ENCODE measurements at regions not wholly inside any gene's neighbourhood (a gene's known extent, or its start where the extent isn't known, plus 50 kb on each side); places are given as distances from the start of the nearest gene placed in this dataset.

- Histone ChIP-seq H3K9me3 (no peaks in the 10 kb centered on the region), H3K4me1 (peaks cover 7 to 15% (median 12%) of the 10 kb centered on the region in 4 donors), H3K36me3 (no peaks in the 10 kb centered on the region), H3K27ac (replicated peaks in 1 of 4) (no peak overlapping the region), H3K4me3 (no peak overlapping the region), H3K27me3 (no peaks in the 10 kb centered on the region)
- no peak for DNase-seq (ENCODE audit: extremely low spot score)
- TF ChIP-seq CTCF (IDR thresholded peaks at IDR 0.05) (no peak), POLR2A (IDR thresholded peaks at IDR 0.05; ENCODE audit: low read depth) (no peak), EP300 (IDR thresholded peaks at IDR 0.05) (no peak), POLR2AphosphoS5 (IDR thresholded peaks at IDR 0.05) (no peak)
- WGBS, result 57% methylated on average over 6 of the region's 6 CpGs
- intact Hi-C loops (cut with DNase I), result no loop called here
Measured at GRCh38 chr6:14770572-14770971, 475.3 kb upstream of the JARID2 start.

- no peak for TF ChIP-seq EP300 (IDR thresholded peaks at IDR 0.05)
- no peak for TF ChIP-seq CTCF (IDR thresholded peaks at IDR 0.05)
- no peak for TF ChIP-seq POLR2A (IDR thresholded peaks at IDR 0.05; ENCODE audit: low read depth)
Measured at GRCh38 chr6:14771016-14771415, 474.9 kb upstream of the JARID2 start.

GRCh38 chr6:14772188-14772587 is 473.7 kb upstream of the JARID2 start:
- no peak for DNase-seq (ENCODE audit: extremely low spot score)
- 96% methylated on average over 7 of the region's 7 CpGs for WGBS

More at GRCh38 chr6:14771016-14771415, 474.9 kb upstream of the JARID2 start:
- Histone ChIP-seq H3K36me3 (no peaks in the 10 kb centered on the region), H3K27me3 (no peaks in the 10 kb centered on the region), H3K9me3 (peaks cover 0 to 4% (median 0%) of the 10 kb centered on the region in 4 donors), H3K4me1 (peaks cover 7 to 15% (median 12%) of the 10 kb centered on the region in 4 donors), H3K4me3 (no peak overlapping the region), H3K27ac (replicated peaks in 1 of 4) (no peak overlapping the region)
- intact Hi-C loops (cut with DNase I), result no loop called here
- WGBS, result 64% methylated on average over 3 of the region's 3 CpGs
- DNase-seq (ENCODE audit: extremely low spot score), result no peak

GRCh38 chr6:14775528-14775927 is 470.3 kb upstream of the JARID2 start:
- Histone ChIP-seq H3K4me3 (no peak overlapping the region), H3K27ac (replicated peaks in 1 of 4) (no peak overlapping the region), H3K36me3 (no peaks in the 10 kb centered on the region), H3K4me1 (peaks cover 0 to 5% (median 5%) of the 10 kb centered on the region in 4 donors), H3K27me3 (no peaks in the 10 kb centered on the region), H3K9me3 (peaks cover 0 to 6% (median 0%) of the 10 kb centered on the region in 4 donors)
- intact Hi-C loops (cut with DNase I), result no loop called here
- no peak for DNase-seq (ENCODE audit: extremely low spot score)
- WGBS, result 45% methylated on average over 1 of the region's 1 CpG
- TF ChIP-seq EP300 (IDR thresholded peaks at IDR 0.05) (no peak), POLR2AphosphoS5 (IDR thresholded peaks at IDR 0.05) (no peak), CTCF (IDR thresholded peaks at IDR 0.05) (no peak), POLR2A (IDR thresholded peaks at IDR 0.05; ENCODE audit: low read depth) (no peak)

More at GRCh38 chr6:14772188-14772587, 473.7 kb upstream of the JARID2 start:
- TF ChIP-seq POLR2A (IDR thresholded peaks at IDR 0.05; ENCODE audit: low read depth) (no peak), CTCF (IDR thresholded peaks at IDR 0.05) (no peak), POLR2AphosphoS5 (IDR thresholded peaks at IDR 0.05) (no peak), EP300 (IDR thresholded peaks at IDR 0.05) (no peak)
- intact Hi-C loops (cut with DNase I), result no loop called here
- no peak overlapping the region for H3K4me3 ChIP-seq
- H3K27me3 ChIP-seq, result no peaks in the 10 kb centered on the region
- peaks cover 0 to 6% (median 0%) of the 10 kb centered on the region in 4 donors for H3K9me3 ChIP-seq
- no peaks in the 10 kb centered on the region for H3K36me3 ChIP-seq
- peaks cover 7 to 15% (median 11%) of the 10 kb centered on the region in 4 donors for H3K4me1 ChIP-seq
- no peak overlapping the region for H3K27ac ChIP-seq (replicated peaks in 1 of 4)

- peaks cover 0 to 5% (median 0%) of the 10 kb centered on the region in 4 donors for H3K4me1 ChIP-seq
- intact Hi-C loops (cut with DNase I), result no loop called here
- 97% methylated on average over 3 of the region's 3 CpGs for WGBS
Measured at GRCh38 chr6:14776307-14776706, 469.6 kb upstream of the JARID2 start.

More at GRCh38 chr6:14776307-14776706, 469.6 kb upstream of the JARID2 start:
- Histone ChIP-seq H3K4me3 (no peak overlapping the region), H3K27ac (replicated peaks in 1 of 4) (no peak overlapping the region), H3K9me3 (peaks cover 0 to 6% (median 0%) of the 10 kb centered on the region in 4 donors), H3K36me3 (no peaks in the 10 kb centered on the region), H3K27me3 (no peaks in the 10 kb centered on the region)
- no peak for DNase-seq (ENCODE audit: extremely low spot score)
- TF ChIP-seq POLR2AphosphoS5 (IDR thresholded peaks at IDR 0.05) (no peak), POLR2A (IDR thresholded peaks at IDR 0.05; ENCODE audit: low read depth) (no peak), EP300 (IDR thresholded peaks at IDR 0.05) (no peak), CTCF (IDR thresholded peaks at IDR 0.05) (no peak)
